COLO668 (cell line): ENCODE measurements at regions not wholly inside any gene's neighbourhood (a gene's known extent, or its start where the extent isn't known, plus 50 kb on each side); places are given as distances from the start of the nearest gene placed in this dataset.
A peak's percentile ranks its signal among the peaks of the same experiment; 100 is the strongest.

Experiments used
- DNase-seq: peaks from one replicate; lab custom pipeline; 2025; ENCODE audit not compliant: unreplicated experiment; lab: John Stamatoyannopoulos, UW

DNA sequence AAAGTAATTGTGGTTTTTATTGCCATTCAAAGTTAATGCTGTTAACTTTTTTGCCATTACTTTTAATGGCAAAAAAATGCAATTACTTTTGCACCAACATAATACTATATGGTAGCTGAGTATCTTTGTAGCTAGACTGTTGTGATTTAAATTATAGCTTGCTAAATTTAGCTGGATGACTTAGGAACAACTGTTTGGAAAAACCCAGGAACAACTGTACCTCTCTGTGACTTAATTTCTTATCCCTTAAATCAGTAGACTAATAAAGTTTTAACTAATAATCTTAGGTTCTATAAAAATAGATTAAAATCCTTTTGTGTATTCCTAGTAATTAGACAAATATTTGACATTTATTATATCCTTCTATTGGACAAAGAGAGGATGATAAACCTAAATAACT, 268.2 kb downstream of the TENT5A start:
- DNase-seq = no peak

DNA sequence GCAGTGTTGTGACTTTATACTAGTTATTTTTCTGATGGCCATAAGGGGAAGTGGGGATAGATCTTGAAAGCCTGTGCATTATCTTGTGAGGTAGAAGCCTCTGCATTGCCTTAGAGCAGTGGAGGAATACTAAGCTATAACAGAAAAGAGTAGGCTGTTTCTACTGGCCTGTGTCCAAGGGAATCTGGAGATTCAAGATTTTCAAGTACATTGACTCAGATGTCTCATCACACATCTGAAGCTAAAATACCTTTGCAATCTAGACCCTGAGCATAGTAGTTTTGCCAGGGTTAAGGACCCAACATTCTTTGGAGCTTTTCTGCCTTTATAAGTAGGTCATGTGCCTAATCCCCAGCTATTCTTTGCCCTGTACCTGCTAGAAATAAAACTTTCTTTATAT, 272.3 kb downstream of the TENT5A start:
- no peak for DNase-seq

GRCh38 chr6:81476881-81477280, 275.6 kb downstream of the TENT5A start:
- no peak for DNase-seq

DNA sequence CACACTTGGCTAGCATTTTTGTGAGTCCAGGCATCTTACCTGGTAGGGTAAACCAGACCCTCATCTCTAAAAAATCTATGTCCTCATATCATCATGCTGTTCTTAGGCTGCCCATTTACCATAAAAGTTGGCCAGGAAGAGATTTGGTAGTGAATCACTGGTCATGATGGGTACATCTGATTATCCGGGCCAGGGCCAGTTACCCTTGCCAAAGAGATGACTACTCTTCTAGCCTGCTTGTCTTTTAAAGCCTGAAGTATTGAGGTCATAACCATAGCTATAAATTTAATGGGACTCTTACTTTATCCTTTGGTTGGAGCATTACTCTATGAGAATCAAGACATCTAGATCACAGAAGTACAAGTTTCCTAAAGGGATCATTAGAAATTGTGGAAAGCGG, 276.8 kb downstream of the TENT5A start:
- DNase-seq = no peak

DNA sequence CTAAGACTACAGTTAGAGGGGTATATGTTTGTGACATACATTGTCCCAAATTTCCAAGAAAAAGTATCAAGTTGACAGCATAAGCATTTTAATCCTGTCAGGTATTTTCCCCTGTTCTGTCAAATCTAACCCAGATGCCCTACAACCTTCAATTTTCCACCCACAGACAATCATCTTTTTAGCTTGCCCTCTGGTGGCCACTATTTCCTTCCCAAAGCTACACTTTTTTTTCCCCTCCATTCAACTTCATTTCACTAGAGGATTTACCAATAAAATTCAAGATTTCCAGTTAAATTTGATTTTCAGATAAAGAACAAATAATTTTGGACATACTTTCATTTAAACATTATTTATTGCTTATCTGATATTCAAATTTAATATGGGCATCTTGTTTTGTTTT, 286.6 kb downstream of the TENT5A start:
- DNase-seq = no peak

- no peak for DNase-seq
Observed at GRCh38 chr6:81456416-81456815, 296.1 kb downstream of the TENT5A start.

- DNase-seq = no peak
Observed at GRCh38 chr6:81455641-81456040, 296.8 kb downstream of the TENT5A start.

DNA sequence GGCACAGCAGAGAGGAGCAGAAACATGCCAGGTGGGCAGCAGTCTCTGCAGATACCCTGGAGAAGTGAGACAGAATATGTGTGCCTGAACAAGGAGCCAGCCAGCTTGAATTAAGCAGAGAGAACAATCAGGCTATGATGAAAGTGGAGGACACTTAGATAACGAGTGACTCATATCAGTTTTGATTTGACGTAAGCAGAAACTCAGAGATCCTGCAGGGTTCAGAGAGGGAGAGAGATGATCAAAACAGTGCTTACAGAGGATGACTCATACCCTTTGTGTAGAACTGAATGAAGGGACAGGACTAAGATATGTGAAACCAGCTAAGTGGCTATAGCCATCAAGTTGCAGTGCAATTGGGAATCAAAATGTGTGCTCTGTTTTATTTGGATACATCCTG, 300.7 kb downstream of the TENT5A start:
- DNase-seq = peak; percentile 18

GRCh38 chr6:81450180-81450579, 302.3 kb downstream of the TENT5A start:
- DNase-seq = no peak

DNA sequence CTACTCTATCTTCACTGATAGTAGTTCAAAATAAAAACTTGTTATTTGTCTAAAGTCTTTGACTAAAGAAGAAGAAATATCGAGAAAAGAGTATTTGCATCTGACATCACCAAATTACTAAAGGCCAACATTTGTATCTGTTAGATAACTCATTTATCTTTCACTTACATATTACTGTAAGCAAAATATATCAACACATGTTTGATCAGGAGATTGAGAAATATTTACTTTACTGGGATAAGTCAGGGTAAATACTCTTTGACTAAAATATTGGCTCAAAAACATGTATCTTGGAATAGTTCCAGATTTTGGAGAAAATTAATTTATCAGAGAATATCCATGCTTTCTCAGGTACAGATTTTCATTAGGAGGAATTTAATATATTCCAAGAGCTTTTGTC, 306.0 kb downstream of the TENT5A start:
- no peak for DNase-seq

DNA sequence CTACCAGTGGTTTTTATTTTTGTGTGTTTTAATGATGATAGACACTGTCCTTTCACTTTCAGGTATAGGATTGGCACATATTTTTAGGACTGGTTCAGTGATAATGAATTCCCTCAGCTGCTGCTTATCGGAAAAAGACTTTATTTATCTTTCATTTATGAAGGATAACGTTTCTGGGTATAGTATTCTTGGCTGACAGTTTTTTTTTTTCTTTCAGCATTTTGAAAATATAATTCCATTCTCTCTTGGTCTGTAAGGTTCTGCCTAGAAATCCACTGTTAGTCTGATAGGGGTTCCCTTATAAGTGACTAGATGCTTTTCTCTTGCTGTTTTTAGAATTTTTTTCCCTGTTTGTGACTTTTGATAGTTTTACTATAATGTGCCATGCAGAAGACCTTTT, 313.1 kb downstream of the TENT5A start:
- DNase-seq = no peak

DNA sequence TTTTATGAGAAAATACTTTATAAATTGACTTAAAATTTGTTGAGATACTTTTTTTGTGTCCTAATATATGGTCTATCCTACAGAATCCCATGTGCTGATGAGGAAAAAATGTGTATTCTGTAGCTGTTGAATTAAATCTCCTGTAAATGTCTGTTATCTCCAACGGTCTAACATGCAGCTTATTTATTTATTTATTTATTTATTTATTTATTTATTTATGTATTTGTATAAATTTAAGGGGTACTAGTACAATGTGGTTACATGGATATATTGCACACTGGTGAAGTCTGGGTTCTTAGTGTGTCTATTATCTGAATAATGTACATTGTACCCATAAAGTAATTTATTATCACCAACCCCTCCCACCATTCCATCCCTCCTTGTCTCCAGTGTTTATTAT, 315.5 kb downstream of the TENT5A start:
- DNase-seq = no peak

GRCh38 chr6:81413306-81413705, 339.2 kb downstream of the TENT5A start:
- no peak for DNase-seq

DNA sequence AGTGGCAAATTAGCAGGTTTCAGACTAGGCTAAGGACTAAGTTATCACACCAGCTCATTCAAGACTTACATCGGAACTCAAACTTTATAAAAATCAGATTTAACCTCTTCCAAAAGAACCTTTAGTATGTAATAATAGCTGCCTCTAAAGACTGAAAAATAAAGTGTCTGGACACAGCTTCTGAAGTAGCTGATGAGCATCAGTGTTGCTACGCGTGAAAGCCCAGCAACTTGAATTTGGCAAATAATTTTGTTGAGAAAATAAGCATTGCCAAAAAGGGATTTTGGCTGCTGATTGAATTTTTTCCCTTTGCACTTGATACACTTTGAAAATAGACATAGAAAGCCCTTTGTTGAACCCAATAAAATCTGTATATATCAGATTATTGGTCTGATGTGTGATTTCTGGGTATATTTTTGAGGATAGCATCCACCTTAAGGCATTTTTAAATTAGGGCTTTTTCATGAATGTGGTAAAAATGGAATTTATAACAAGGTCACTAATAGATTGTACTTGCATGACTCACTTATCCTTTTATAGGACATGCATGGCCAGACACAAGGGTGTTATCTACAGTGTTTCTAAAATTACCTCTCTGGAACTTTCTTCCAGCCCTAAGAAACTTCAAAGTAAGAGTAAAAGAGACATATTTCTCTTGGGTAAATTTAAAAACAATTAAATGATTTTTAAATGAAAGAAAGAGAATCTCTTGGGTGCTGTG, 350.4 kb downstream of the TENT5A start:
- DNase-seq = no peak

- DNase-seq = no peak
Observed at GRCh38 chr6:81396916-81397315, 355.6 kb downstream of the TENT5A start.

DNA sequence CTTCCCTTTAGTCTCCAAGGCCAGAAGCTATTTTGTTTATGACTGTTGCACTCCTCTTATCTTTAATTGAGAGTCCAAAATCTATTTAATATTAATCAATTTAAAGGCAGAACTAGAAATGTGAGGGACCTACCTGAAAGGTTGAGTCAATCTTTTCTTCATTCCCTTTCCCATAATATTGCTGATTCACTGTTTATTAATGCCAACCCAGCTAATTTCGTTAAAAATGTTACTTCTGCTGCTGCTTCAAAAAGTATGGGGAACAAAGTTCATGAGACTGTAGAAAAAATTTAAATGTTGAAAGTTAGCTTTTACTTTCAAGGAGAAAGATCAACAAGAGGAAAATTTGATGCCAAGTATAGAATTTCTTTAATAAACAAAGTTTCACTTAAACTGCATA, 365.3 kb downstream of the TENT5A start:
- no peak for DNase-seq

DNA sequence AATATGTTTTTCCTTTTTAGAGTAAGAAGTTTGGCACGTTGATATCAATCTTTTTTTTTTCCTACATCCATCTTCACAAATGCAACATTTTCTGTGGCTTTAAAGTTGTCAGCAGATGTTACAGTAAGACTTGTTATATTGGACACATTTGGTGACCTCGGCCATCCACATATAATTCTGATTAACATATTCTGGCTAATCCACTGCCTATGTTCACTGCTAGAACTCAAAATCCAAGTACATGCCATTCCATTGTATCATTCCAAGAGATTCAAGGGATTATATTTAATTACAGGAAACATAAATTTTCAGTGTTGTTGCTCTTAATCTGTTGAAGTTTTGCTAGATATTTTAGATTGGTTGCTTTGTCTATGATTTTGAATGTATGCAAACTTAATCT, 367.6 kb downstream of the TENT5A start:
- no peak for DNase-seq

DNA sequence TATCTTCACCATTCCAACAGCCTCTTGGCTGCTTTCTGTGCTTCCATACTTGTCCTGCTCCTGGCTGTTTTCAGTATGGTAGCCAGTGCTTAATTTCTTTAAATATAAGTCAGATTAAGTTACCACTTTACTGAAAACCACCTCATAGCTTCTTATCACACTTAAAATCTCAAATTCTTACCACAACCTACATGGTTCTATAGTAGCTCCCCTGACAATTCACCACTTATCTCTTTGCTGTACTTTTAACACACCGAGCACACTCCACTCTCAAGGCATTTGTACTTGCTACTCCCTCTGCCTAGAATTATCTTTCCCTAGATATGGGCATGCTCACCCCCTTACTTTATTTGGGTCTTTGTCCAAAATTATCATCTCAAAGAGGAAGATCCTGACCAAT, 369.0 kb downstream of the TENT5A start:
- no peak for DNase-seq

DNA sequence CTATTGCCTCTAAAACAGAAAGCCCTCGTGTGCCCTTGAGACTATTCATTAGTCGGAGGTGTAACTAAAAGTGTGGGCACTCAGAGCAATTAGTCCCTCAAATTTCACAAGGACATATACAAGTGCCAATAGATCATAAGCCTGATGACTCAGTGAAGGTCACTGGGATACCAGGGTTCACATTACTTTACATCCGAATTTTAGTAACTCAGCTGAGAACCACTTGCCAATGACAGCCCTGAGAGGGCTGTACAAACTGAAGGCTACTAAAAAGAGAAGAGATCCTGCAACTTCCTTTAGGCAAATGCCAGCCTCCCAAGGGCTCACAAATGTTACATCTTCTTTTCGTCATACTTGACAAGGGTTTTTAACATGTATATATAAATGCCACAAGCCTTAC, 369.6 kb downstream of the TENT5A start:
- DNase-seq = no peak

DNA sequence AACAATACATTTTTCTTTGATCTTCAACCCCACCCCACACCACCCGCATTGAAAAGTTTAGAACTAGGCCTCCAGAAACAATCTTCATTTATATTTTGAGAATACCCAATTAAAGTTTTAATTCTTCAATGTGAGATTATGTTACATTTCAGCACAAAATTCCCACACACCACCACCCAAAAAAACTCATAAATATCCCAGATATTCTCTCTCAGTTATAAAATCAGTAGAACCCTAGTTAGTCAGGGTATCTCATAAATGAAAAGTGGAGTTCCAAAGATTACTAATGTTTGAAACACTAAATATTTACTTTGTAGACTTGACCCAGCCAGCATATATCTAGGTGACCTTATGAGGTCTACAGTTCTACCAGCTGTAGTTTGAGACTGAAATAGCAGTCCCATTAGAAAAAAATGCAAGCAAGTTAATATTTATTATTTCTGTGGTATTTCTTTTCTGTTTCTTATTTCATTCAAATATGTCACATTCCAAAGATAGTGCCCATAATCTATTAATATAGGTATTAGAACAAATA, 371.0 kb downstream of the TENT5A start:
- no peak for DNase-seq

DNA sequence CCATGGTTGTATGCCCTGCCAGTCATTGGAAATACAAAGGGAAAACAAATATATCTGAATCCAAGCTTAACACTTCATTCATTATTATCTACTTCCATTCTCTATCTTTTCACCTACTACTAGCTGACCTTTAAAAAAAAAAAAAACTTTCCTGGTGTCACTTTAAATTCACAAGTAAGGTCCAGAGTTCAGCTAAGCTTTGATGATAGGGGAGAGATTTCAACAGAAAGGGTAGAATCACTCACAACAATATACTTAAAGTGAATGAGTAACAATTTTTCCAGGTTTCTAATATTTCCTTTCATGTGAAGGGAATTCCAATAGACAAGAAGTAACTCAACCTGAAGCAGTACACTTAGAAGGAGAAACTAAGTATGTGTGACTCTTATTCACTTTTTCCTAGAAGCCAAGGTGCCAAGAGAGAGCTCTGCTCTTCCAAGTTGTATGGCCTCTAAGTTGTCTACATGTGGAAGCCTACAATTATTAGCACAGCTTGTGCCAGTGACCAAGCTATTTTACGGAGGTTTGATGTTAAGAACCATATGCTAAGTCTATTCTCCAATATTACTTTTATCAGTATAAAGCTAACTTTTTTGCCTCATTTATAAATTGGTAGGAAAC, 371.7 kb downstream of the TENT5A start:
- no peak for DNase-seq

- no peak for DNase-seq
Observed at GRCh38 chr6:81376745-81377144, 375.7 kb downstream of the TENT5A start.

- no peak for DNase-seq
Observed at GRCh38 chr6:81373414-81373813, 379.1 kb downstream of the TENT5A start.
